ENCODE measurements at regions not wholly inside any gene's neighbourhood (a gene's known extent, or its start where the extent isn't known, plus 50 kb on each side); places are given as distances from the start of the nearest gene placed in this dataset.
A peak's percentile ranks its signal among the peaks of the same experiment; 100 is the strongest.

DNA sequence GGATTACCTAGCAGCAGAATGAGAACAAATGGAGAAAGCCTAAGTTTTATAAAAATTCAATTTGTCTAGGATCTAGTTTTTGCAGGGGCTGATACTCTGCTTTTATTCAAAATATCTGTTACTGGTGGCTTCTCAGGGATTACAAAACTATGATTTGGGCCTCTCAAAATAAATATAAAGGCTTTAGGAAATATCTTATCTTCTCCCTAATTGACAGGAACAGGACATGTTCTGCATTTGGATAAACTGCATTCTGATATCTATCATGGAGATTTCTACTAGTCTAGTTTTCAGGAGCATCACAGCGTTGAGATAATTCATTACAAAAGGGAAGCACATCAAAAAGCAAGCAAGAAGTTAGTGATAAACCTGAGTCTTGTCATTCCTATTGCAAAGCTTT is 127.1 kb upstream of the ITGA1 start:
- DNase-seq (ENCODE audit: low spot score): no peak
- intact Hi-C loops (cut with DNase I): loop anchor here (10.0 kb wide), 1 partner anchor 254 kb away; no protein-coding TSS in a partner anchor

DNA sequence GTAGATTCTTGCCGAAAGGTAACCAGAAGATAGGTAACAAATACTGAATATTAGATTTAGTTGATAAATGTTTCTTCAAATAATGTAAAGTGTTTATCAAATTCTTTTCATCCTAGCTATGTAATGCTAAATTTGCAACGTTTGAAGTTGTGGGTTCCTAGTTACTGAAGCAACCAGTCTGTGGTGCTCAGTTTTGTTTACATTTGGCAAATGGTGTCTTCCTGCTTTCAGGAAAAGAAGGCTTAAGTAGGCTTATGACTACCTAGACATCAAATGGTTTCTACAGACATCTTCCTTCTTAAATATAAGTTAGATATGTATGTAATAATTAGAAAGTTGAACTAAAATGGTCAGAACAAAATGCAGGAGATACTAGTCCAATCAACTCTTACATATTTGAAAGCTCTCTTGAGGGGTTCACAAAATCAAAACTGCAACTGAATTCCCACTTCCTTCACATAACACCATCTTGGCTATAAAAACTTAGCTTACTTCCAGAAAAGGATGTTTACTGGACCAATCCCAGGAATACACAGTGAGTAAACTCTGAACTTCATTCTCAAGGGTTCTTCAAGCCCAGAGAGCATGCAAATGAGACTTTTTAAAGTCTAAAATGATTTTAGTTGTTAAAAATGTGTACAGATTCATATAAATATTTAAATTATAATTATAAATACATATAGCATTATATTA is 125.7 kb upstream of the ITGA1 start:
- DNase-seq (ENCODE audit: low spot score): no peak
- intact Hi-C loops (cut with DNase I): loop anchor here (10.0 kb wide), 1 partner anchor 253 kb away; no protein-coding TSS in a partner anchor

DNA sequence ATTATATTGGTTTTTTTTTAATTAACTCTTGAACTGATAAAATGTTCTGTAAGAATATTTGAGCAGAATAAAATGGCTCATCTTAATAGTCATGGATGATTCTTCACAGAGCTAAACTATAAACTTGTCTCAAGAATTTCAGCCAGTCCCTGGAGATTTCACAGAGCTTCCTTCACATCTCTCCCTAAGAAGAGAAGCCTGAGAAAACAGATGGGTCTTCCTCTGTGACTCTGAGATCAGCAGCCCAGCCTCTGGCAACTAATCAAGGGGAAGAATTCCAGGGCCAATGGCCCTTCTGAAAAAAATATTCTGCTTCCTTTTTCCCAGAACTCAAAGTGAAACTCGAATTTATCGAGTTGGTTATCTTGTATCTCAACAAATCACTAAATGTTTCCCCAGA is 122.2 kb upstream of the ITGA1 start:
- no peak for DNase-seq (ENCODE audit: low spot score)
- intact Hi-C loops (cut with DNase I): loop anchor here (10.0 kb wide), 1 partner anchor 249 kb away; no protein-coding TSS in a partner anchor

DNA sequence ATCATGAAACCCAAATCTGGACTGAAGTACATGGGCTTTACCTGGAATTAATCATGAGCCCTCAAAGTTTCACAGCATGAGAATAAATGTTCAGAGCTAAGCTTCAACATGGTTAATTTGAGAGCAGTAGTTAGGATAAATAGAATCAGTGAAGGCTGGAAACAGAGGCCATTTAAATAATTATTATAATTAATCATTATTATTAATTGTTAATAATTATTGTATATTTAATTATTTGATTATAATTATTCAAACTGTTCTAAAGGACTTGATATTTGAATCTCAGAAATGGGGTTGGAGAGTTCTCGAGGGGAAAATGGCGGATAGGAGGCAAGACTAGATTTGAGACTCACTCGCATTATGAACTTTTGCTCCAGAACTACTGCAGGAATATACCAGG is 119.6 kb upstream of the ITGA1 start:
- no peak for DNase-seq (ENCODE audit: low spot score)
- intact Hi-C loops (cut with DNase I): loop anchor here (10.0 kb wide), 1 partner anchor 247 kb away; no protein-coding TSS in a partner anchor

DNA sequence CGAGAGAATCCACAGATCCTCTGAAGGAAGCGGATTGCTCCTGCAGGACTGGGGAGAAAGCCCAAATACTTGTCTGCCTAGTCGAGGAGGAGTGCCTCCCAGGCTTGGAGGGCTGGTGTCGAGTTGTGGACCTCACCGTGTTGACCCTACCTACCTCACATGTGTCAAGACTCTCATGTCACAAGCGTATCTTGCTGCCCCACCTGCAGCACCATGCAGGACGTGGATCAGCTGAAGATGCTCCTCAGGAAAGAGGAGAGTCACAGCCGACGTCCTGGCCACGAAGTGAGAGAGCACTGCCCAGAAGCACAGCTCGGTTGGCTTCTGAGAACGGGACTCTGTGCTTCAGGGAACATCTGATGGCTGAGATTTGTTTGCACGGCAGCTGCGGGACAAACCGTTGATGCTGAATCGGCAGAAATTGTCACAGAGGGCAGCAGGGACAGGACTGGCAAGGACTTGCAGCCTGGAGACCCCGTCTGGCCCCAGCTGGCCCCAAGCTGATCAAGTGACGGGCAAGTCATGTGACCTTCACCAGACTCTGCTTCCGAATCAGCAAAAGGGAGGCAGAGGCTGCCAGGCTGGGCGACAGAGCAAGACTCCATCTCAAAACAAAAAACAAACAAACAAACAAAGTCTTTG is 119.1 kb upstream of the ITGA1 start:
- no peak for DNase-seq (ENCODE audit: low spot score)
- intact Hi-C loops (cut with DNase I): loop anchor here (10.0 kb wide), 1 partner anchor 246 kb away; no protein-coding TSS in a partner anchor

DNA sequence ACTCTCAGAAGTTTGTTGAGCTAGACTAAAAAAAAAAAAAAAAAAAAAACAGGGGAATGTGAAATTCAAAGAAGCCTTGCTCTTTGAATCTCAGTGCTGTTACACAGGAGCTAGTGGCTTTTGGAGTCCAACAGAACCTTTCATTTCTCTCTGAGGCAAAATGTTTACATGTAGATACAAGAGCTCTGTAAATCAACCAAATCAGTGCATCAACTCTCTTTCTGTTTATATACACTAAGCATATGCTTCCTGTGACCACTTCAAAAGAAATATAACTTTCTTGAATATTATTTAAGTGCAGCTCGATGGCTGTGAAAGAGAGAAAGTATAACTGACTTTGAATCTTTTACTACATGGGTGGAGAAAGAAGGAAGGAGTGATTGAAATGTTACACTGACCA is 115.3 kb upstream of the ITGA1 start:
- no peak for DNase-seq (ENCODE audit: low spot score)
- intact Hi-C loops (cut with DNase I): no loop called here

DNA sequence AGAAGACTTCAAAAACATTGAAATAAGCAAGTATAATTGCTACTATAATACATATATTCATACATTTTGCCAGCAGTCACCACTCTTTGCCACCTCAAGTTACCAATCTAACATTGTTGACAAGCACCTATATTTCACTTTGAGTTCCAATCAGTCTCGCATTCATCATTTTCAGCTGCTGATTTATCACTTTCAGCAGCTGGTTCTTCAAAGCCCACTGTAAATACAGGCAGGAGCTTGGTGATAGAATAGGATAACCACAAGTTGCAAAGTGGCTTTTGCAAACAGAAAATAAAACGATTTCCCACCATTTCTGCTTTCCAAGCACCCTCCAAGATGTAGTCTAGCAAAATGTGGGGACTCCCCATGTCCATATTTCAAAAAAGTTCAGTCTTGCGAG is 114.2 kb upstream of the ITGA1 start:
- intact Hi-C loops (cut with DNase I): no loop called here
- no peak for DNase-seq (ENCODE audit: low spot score)

DNA sequence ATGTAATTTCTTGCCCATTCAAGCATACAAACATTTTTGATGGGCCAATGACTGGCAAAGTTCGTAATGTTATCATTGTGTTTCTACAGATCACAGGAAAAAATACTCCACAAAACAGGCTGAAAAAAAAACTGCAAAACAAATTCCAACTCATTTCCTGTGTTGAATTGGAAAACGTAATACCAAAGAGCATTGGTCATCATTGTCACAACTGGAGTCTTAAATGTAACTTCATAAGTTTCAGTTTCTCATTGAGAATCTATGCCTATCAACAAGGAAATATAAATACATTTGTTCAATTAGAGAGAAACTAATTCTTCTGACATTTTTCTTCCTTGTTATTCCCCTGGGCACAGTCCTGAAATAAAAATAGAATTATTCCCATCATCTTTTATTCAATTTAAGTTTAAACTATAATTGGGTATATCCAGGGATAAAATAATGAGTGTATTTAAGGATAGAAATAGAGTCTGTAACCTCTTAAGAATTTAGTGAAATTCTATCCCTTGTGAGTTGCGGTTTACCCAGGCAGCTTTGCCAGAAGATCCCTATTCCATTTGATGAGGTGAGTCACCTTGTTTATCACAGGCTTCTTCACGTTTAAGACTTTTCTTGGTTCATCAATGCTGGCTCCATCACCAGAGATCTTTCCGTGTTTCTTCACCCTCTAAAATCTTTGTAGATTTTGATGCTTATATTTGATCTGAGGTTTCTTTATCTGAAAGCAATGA is 112.7 kb upstream of the ITGA1 start:
- intact Hi-C loops (cut with DNase I): no loop called here
- DNase-seq (ENCODE audit: low spot score): no peak

DNA sequence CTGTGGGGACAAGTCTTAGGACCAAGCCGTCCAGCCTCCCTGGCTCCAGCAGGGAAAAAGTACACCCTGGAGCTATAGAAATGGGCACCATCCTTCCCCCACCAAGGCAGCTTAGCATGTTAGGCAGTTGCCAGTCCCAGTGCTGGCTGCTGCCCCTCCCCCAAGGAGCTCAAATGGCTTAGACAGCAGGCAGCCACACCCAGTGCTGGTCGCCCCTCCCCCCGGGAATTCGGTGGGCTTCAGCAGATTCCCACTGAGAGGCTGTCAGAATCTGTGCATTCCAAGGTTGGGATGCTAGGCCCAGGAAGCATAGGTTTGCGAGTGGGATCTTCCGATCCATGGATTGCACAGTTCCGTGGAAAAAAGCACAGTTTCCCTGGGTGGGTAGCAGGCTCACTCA is 105.2 kb upstream of the ITGA1 start:
- intact Hi-C loops (cut with DNase I): no loop called here
- DNase-seq (ENCODE audit: low spot score): no peak

DNA sequence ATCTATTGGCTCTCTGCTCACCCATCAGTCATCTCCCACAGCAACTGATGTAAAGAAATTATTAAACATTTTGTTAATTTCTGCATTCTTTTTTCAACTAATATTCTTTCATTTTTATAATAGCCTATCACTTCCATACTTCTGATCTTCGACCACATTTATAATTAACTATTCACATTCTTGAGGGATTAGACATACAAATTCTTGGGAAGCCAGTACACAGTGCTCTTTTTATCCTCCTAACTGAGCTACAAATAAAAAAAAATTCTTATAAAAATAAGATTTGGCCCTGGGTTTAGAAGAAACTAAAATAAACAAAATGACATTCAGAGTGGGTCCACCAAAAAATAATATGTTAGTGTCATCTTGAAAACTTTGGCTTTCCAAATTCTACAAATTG is 103.7 kb upstream of the ITGA1 start:
- DNase-seq (ENCODE audit: low spot score): no peak
- intact Hi-C loops (cut with DNase I): no loop called here

DNA sequence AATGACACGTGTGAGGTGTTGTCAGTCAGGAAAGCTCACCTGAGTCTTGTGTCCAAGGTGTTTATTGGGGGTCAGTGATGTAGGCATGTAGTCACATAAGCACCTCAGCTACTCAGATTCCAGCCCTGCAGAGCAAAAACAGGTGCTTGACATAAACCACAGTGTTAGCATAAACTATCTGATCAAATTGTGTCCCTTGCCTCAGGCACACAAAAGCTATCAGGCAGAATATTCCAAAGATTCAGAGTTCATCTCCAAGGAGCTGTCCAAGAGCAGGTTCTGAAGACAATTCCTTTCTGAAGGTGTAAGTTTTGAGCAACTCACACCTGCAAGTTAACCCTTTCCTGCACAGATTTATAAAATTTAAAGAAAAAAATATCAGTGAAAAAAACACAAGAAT is 102.2 kb upstream of the ITGA1 start:
- intact Hi-C loops (cut with DNase I): no loop called here
- DNase-seq (ENCODE audit: low spot score): no peak

DNA sequence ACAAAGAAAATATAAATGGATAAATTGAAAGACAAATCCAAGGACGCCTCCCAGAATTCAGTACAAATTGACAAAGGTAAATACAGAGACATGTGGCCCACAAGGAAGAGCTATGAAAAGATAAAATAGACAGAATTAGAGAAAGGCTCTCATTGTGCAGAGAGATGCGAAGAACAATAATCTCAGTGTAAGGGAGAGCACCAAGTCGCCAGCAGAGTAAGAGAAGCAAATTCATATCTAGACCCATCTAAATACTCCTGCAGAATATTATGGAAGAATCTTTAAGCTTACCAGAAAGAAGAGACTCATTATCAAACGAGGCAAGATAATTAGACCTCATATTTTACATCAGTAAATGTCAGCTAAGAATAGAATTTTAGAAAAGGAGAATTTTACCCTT is 101.7 kb upstream of the ITGA1 start:
- no peak for DNase-seq (ENCODE audit: low spot score)
- intact Hi-C loops (cut with DNase I): no loop called here

DNA sequence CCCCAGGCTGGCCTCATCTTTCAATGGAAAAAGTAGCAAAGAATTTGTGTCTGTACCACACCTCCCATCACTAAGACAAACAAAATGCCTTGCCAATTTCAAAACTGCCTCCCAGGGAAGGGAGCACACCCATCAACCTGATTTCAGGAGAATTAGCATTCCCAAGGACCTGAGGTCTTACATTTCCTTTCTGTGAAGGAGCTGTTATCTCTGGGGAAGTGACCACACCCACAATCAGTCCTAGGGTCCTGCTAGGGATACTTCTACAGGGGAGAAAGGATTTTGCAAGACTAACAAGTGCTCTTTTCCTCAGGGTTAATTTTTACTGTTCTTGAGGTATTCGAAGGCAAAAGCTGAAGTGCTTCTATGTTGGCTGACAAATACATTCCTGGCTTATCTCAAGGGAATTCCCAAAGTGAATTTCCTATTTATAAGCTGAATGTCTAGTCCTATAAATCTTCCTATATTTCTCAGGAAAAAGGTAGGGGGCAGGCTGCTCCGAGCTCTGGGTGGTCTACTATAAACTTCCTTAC is 97.4 kb upstream of the ITGA1 start:
- DNase-seq (ENCODE audit: low spot score): no peak

DNA sequence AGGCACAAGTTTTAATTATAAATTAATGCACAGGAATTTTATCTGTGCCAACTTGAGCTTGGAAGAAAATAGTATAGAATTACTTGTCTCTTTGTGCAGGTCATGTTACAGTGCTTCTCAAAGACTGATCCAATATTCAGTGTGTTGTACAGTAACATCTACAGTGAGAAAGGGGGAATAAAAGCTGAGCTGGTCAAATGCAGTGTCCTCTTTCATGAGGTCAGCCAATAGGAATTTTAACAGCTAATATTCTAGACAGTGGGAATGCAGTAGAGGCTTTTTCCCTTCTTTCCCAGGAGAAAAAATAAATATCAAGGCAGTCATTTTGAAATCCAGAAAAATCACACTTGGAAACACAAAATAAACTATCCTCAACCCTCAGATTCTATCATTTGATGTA is 95.7 kb upstream of the ITGA1 start:
- intact Hi-C loops (cut with DNase I): loop anchor here (5.0 kb wide), 3 partner anchors 35 to 225 kb away; partner anchors contain the start of genes ITGA1 and PELO
- DNase-seq (ENCODE audit: low spot score): no peak

More for the DNA sequence above, 97.4 kb upstream of the ITGA1 start:
- intact Hi-C loops (cut with DNase I): loop anchor here (5.0 kb wide), 3 partner anchors 37 to 227 kb away; partner anchors contain the start of genes ITGA1 and PELO

DNA sequence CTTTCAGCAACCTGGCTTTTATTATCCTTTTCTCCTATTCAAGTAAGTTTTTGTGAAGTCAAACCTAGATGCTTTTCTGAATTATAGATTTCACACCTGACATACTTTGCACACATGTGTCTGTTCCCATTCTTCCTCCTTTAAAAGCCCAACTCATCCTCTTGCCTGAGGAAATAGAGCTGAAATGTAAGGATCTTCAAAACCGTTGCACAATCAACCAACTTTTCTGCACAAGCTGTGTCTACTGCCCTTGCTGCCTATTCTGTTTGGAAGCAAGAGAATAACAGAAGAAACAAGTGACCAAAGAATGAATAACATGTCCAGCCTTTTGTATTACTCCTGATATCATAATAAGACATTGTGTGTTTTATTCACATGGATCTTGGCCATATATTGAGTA is 95.1 kb upstream of the ITGA1 start:
- intact Hi-C loops (cut with DNase I): loop anchor here (5.0 kb wide), 3 partner anchors 35 to 225 kb away; partner anchors contain the start of genes ITGA1 and PELO
- no peak for DNase-seq (ENCODE audit: low spot score)

DNA sequence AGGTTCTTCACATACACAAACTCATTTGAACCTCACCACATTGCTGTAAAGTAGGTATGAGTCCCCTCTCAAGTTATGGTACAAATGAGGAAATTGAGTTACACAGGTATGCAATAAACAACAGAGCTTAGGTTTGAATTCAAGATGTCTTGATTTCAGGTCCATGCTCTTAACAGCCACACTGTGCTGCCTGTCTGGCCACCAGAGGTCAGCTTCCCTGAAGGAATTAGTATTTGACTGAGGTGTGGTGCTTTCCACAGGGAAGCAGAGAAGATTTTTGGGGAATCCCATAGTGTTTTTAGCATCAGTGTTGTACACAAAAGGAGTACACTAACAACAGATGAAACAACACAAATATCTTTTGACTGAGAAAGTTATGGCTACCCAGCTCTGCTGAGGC is 94.4 kb upstream of the ITGA1 start:
- intact Hi-C loops (cut with DNase I): loop anchor here (5.0 kb wide), 3 partner anchors 34 to 224 kb away; partner anchors contain the start of genes ITGA1 and PELO
- peak; percentile 73 for DNase-seq (ENCODE audit: low spot score)

DNA sequence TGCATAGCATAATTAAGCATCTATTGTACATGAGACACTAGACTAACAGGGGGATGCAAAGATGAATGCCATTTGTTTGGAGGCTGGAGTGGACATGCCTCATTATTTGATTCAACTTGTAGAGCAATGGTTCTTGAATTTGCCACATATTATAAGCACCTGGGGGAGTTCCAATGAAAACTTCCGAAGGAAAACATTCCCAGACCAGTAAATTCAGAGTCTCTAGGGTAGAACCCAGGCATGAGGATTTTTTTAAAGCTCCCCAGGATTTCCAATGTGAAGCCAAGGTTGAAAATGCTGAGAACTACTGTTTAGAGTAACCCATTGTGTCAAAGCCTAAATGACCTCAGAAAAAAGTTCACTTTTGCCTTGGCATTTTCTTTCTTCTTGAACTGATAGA is 93.9 kb upstream of the ITGA1 start:
- intact Hi-C loops (cut with DNase I): loop anchor here (5.0 kb wide), 3 partner anchors 33 to 223 kb away; partner anchors contain the start of genes ITGA1 and PELO
- DNase-seq (ENCODE audit: low spot score): no peak

DNA sequence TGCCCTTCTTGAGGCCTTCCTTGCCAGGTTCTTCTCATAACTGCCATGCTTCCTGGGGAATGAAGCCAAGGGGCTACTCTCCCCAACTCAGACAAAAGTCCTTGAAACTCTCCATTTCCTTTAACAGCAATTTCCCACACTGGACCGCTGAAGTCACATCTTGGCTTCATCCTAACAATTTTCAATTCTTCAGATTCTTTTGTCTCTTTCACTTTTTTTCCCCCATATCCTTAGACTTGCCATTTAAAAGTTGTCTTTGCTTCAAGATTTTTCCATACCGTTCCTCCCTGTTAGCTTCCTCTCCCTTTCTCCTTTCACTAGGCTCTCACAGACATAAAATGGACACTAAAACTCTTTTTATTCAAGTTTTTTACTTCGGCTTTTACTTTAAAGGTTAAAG is 93.1 kb upstream of the ITGA1 start:
- no peak for DNase-seq (ENCODE audit: low spot score)
- intact Hi-C loops (cut with DNase I): loop anchor here (5.0 kb wide), 3 partner anchors 33 to 223 kb away; partner anchors contain the start of genes ITGA1 and PELO

DNA sequence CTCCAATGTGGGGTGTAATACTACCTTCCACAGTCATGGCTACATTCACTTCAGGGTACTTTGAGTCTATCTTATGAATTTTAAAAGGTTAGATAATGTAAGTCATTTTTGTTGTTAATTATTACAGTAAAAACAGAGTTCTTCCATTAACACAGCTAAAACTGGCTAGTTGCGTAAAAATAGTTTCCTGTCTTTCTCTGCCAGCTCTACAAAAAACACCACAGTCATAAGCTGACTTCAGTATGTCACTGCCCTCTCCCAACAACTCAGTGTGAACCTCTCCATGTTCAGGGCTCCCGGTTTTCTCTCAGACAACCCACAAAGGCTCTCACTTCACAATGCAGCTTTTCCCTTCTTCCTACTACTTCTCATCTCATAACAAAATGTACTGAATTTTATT is 84.8 kb upstream of the ITGA1 start:
- intact Hi-C loops (cut with DNase I): no loop called here
- DNase-seq (ENCODE audit: low spot score): no peak

DNA sequence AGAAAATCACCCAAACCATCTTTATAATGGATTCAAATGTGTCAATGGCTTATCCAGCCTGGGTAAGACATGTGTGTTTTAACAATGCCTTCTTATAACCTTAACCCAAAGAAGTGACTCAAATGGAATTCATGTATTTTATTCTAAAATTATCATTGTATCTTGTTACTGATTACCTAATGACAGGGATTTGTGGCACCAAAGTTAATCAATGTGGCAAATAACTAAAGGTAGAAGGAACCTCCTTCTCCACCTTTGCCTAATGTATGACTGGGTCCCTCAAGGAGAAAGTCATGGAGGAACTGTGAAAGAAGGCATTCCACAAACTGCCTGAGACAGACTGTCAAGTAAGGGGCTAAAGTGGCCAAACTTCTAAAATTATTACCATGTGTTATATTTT is 84.4 kb upstream of the ITGA1 start:
- intact Hi-C loops (cut with DNase I): no loop called here
- no peak for DNase-seq (ENCODE audit: low spot score)
